Thyroid gland (tissue), 4 donors: ENCODE measurements at regions not wholly inside any gene's neighbourhood (a gene's known extent, or its start where the extent isn't known, plus 50 kb on each side); places are given as distances from the start of the nearest gene placed in this dataset.

ENCODE experiments used
- CTCF ChIP-seq, 6 experiments: fragments of 200-600 bp in 3 of 6; fragments of 450-650 bp in 3 of 6; sonication (generic) in 3 of 6; IDR thresholded peaks; one replicate each; pipeline ENCODE4 v1.5.1; 2016 to 2019; ENCODE audit warnings: antibody characterized with exemption in 6 of 6, mild to moderate bottlenecking in 2 of 6, inconsistent platforms in 1 of 6, moderate library complexity in 1 of 6
- POLR2A ChIP-seq, 2 donors: fragments of 450-650 bp; IDR thresholded peaks; one replicate each; pipeline ENCODE4 v1.6.1; 2017; ENCODE audit warnings: antibody characterized with exemption in 2 of 2, mild to moderate bottlenecking in 2 of 2, moderate library complexity in 1 of 2

GRCh38 chr7:89772276-89772675 lies 382.0 kb upstream of the STEAP1 start:
- TF ChIP-seq POLR2A (IDR thresholded peaks at IDR 0.05): no peak
- TF ChIP-seq CTCF (IDR thresholded peaks at IDR 0.05): no peak
